ENCODE measurements at regions not wholly inside any gene's neighbourhood (a gene's known extent, or its start where the extent isn't known, plus 50 kb on each side); places are given as distances from the start of the nearest gene placed in this dataset.
"Not testable (repeated sequence)": the region's sequence is repeated elsewhere in the genome, so short reads cannot be mapped to it uniquely, and the experiment has no call there.

GRCh38 chr1:222049661-222050060, 307.8 kb upstream of the DUSP10 start:
- TF ChIP-seq EZH2 (IDR thresholded peaks at IDR 0.05; ENCODE audit: borderline replicate concordance, low read depth, low read length, severe bottlenecking); CTCF (IDR thresholded peaks at IDR 0.05; ENCODE audit: borderline replicate concordance, extremely low read depth, low read length, poor library complexity, severe bottlenecking): not testable (repeated sequence)

Measured in DND-41 (cell line).